OCI-LY1 (cell line): ENCODE measurements at regions not wholly inside any gene's neighbourhood (a gene's known extent, or its start where the extent isn't known, plus 50 kb on each side); places are given as distances from the start of the nearest gene placed in this dataset.

Experiments used
- EZH2 ChIP-seq: fragments of 200-600 bp; sonication (generic), shearing (Covaris generic); IDR thresholded peaks from 2 replicates; pipeline ENCODE4 v1.8.0; 2017; ENCODE audit warnings: borderline replicate concordance, mixed run types, mild to moderate bottlenecking, antibody characterized with exemption, low read length, moderate library complexity, mixed read lengths
- TF ChIP-seq, protein P1 (sequence below): fragments of 200-600 bp; sonication (generic), shearing (Covaris generic); IDR thresholded peaks from 2 replicates; pipeline ENCODE4 v1.5.1; 2017; ENCODE audit warnings: mild to moderate bottlenecking, antibody characterized with exemption, low read length, moderate library complexity, mixed read lengths

DNA sequence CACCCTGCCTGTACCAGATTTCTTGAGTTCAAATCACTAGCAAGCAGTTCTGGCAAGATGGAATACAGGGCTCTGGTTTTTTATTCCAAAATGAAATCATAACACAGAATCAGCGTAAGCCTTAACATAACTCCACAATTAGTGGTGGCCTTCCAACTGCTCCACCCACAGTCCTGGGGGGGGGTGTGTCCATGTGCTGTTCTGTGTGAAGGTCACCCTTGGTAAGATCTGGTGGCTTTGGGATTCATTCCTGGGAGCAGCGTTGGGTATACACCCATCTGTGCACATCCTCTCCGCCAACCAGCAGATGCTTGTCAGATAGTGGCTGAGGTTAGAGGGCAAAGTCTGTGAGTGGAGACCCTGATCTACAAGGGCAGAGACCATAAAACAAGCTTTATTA is 49.9 kb upstream of the CD83 start:
- TF ChIP-seq, protein P1, sequence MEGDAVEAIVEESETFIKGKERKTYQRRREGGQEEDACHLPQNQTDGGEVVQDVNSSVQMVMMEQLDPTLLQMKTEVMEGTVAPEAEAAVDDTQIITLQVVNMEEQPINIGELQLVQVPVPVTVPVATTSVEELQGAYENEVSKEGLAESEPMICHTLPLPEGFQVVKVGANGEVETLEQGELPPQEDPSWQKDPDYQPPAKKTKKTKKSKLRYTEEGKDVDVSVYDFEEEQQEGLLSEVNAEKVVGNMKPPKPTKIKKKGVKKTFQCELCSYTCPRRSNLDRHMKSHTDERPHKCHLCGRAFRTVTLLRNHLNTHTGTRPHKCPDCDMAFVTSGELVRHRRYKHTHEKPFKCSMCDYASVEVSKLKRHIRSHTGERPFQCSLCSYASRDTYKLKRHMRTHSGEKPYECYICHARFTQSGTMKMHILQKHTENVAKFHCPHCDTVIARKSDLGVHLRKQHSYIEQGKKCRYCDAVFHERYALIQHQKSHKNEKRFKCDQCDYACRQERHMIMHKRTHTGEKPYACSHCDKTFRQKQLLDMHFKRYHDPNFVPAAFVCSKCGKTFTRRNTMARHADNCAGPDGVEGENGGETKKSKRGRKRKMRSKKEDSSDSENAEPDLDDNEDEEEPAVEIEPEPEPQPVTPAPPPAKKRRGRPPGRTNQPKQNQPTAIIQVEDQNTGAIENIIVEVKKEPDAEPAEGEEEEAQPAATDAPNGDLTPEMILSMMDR = no peak
- no peak for TF ChIP-seq EZH2
